GM23338 (cell line): ENCODE measurements at regions not wholly inside any gene's neighbourhood (a gene's known extent, or its start where the extent isn't known, plus 50 kb on each side); places are given as distances from the start of the nearest gene placed in this dataset.
A peak's percentile ranks its signal among the peaks of the same experiment; 100 is the strongest.

Experiments used
- ATAC-seq: fragments of 200-7000 bp; cut with Tn5 transposase; 3 replicates; pipeline ENCODE4 v1.9.1; 2020
- DNase-seq: peaks from one replicate; pipeline ENCODE4 v3.0.0-alpha.2; 2015; ENCODE audit warnings: low spot score
- H2AFZ ChIP-seq: fragments of 200-600 bp; sonication (generic); 2 replicates; pipeline ENCODE4 v1.8.0; 2016; ENCODE audit warnings: antibody characterized with exemption, mild to moderate bottlenecking, moderate library complexity
- H3F3A ChIP-seq: fragments of 200-600 bp; sonication (generic); replicated peaks from 2 replicates; pipeline ENCODE4 v1.8.0; 2017; ENCODE audit warnings: antibody characterized with exemption, mixed run types, low read depth
- H3K27ac ChIP-seq: fragments of 200-600 bp; sonication (generic); 2 replicates; pipeline ENCODE4 v1.6.1; 2016; ENCODE audit warnings: low read depth
- H3K27me3 ChIP-seq: fragments of 200-600 bp; sonication (generic); 2 replicates; pipeline ENCODE4 v1.8.0; 2016; ENCODE audit warnings: mild to moderate bottlenecking, mixed run types, moderate library complexity; ENCODE audit not compliant: insufficient read depth
- H3K36me3 ChIP-seq: fragments of 200-600 bp; sonication (generic); 2 replicates; pipeline ENCODE4 v1.8.0; 2016; ENCODE audit warnings: mild to moderate bottlenecking; ENCODE audit not compliant: insufficient read depth
- H3K4me1 ChIP-seq: fragments of 200-600 bp; sonication (generic); 2 replicates; pipeline ENCODE4 v1.8.0; 2016; ENCODE audit warnings: mild to moderate bottlenecking, moderate library complexity; ENCODE audit not compliant: insufficient read depth
- H3K4me2 ChIP-seq: fragments of 200-600 bp; sonication (generic); 2 replicates; pipeline ENCODE4 v1.7.1; 2017; ENCODE audit warnings: mixed run types
- H3K4me3 ChIP-seq: fragments of 200-600 bp; sonication (generic); 2 replicates; pipeline ENCODE4 v1.6.1; 2016; ENCODE audit warnings: mixed run types
- H3K79me2 ChIP-seq: fragments of 200-600 bp; sonication (generic); replicated peaks from 2 replicates; pipeline ENCODE4 v1.8.0; 2017; ENCODE audit warnings: mild to moderate bottlenecking; ENCODE audit not compliant: insufficient read depth
- H3K9me2 ChIP-seq: fragments of 200-600 bp; sonication (generic); 2 replicates; pipeline ENCODE4 v1.8.0; 2017; ENCODE audit not compliant: insufficient read depth
- H4K20me1 ChIP-seq: fragments of 200-600 bp; sonication (generic); replicated peaks from 2 replicates; pipeline ENCODE4 v1.8.0; 2017; ENCODE audit warnings: mild to moderate bottlenecking; ENCODE audit not compliant: insufficient read depth
- H3K27ac Mint-ChIP-seq: 2 replicates; pipeline ENCODE4 v1.8.0; 2020; ENCODE audit warnings: inconsistent platforms, mild to moderate bottlenecking, moderate library complexity, mixed read lengths
- H3K27me3 Mint-ChIP-seq: 3 replicates; pipeline ENCODE4 v1.8.0; 2022; ENCODE audit warnings: low read depth, mild to moderate bottlenecking, moderate library complexity, mixed read lengths, inconsistent platforms; ENCODE audit not compliant: insufficient read depth, poor library complexity
- H3K36me3 Mint-ChIP-seq: 3 replicates; pipeline ENCODE4 v1.8.0; 2021; ENCODE audit warnings: low read depth, mild to moderate bottlenecking, inconsistent platforms, moderate library complexity, mixed read lengths
- H3K4me1 Mint-ChIP-seq: 3 replicates; pipeline ENCODE4 v1.8.0; 2020; ENCODE audit warnings: mild to moderate bottlenecking, inconsistent platforms, mixed read lengths
- H3K4me3 Mint-ChIP-seq: 3 replicates; pipeline ENCODE4 v1.8.0; 2021; ENCODE audit warnings: moderate library complexity, mild to moderate bottlenecking, inconsistent platforms, mixed read lengths
- H3K9me3 Mint-ChIP-seq: 3 replicates; pipeline ENCODE4 v1.8.0; 2020; ENCODE audit warnings: moderate library complexity, mild to moderate bottlenecking, inconsistent platforms, mixed read lengths
- CREB1 ChIP-seq: fragments of 250-450 bp; sonication (Bioruptor Pico); IDR thresholded peaks from 2 replicates; pipeline ENCODE4 v1.5.0; 2020; ENCODE audit warnings: low read depth, mild to moderate bottlenecking, moderate library complexity
- EZH2 ChIP-seq: fragments of 200-600 bp; sonication (generic); IDR thresholded peaks from one replicate; pipeline ENCODE4 v1.8.0; 2017; ENCODE audit warnings: antibody characterized with exemption, mild to moderate bottlenecking, low read depth; ENCODE audit not compliant: unreplicated experiment
- EZH2phosphoT487 ChIP-seq: fragments of 200-600 bp; sonication (generic); IDR thresholded peaks from one replicate; pipeline ENCODE4 v1.8.1; 2018; ENCODE audit warnings: antibody characterized with exemption; ENCODE audit not compliant: unreplicated experiment
- JUNB ChIP-seq: IDR thresholded peaks from one replicate; pipeline ENCODE4 v1.6.1; 2016; ENCODE audit warnings: antibody characterized with exemption; ENCODE audit not compliant: unreplicated experiment
- STAT1 ChIP-seq: IDR thresholded peaks from one replicate; pipeline ENCODE4 v1.6.1; 2016; ENCODE audit warnings: antibody characterized with exemption; ENCODE audit not compliant: unreplicated experiment
- ZNF114 ChIP-seq: fragments of 250-450 bp; sonication (Bioruptor Pico); IDR thresholded peaks from 2 replicates; pipeline ENCODE4 v1.5.0; 2020; ENCODE audit warnings: mild to moderate bottlenecking, moderate library complexity
- TF ChIP-seq, protein P1 (sequence below): IDR thresholded peaks from one replicate; pipeline ENCODE4 v1.6.1; 2018; ENCODE audit warnings: antibody characterized with exemption; ENCODE audit not compliant: unreplicated experiment
- TF ChIP-seq, protein P2 (sequence below), 2 experiments: fragments of 200-600 bp in 1 of 2; sonication (generic) in 1 of 2; conservative IDR thresholded peaks; 2 replicates each; pipeline versions ENCODE4 v1.5.1 to v1.6.1; 2016 to 2017; ENCODE audit warnings: antibody characterized with exemption in 2 of 2, low read depth in 2 of 2, mild to moderate bottlenecking in 2 of 2, moderate library complexity in 1 of 2
- TF ChIP-seq, protein P3 (sequence below): IDR thresholded peaks from 2 replicates; pipeline ENCODE4 v1.6.1; 2016; ENCODE audit warnings: antibody characterized with exemption

DNA sequence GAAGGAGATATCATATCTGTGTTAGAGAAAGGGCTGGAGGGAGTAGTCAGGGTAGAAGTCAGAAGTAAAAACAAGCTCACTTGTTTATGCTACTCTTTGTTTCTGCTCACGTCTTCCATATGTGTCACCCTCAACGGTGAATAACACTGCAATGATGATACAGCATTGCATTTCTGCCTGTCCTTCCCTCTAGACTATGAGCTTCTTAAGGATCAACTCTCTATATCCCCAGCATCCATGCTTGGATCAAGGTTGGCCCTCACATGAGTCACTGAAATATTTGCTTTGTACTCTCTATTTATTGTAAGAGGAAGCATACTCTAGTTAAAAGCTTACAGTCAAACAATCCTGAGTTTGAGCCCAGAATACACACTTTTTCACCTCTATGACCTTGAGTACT is 406.0 kb downstream of the RFC3 start:
- H3K9me3 Mint-ChIP-seq: no peaks in the 10 kb centered on the region; the same call in 1 of the 3 replicates
- no peaks in the 10 kb centered on the region for H3K9me2 ChIP-seq
- H2AFZ ChIP-seq: peak overlapping the region; percentile 74; the same call in 1 of the 2 replicates
- H3K4me3 Mint-ChIP-seq: no peak overlapping the region
- no peaks in the 10 kb centered on the region for H3F3A ChIP-seq
- DNase-seq: no peak
- no peak overlapping the region for H3K4me2 ChIP-seq
- no peak overlapping the region for H3K27ac Mint-ChIP-seq
- no peak overlapping the region for H3K4me3 ChIP-seq
- H3K27me3 Mint-ChIP-seq: peaks cover 2% of the 10 kb centered on the region
- no peaks in the 10 kb centered on the region for H3K27me3 ChIP-seq
- no peaks in the 10 kb centered on the region for H3K4me1 ChIP-seq
- TF ChIP-seq, protein P1, sequence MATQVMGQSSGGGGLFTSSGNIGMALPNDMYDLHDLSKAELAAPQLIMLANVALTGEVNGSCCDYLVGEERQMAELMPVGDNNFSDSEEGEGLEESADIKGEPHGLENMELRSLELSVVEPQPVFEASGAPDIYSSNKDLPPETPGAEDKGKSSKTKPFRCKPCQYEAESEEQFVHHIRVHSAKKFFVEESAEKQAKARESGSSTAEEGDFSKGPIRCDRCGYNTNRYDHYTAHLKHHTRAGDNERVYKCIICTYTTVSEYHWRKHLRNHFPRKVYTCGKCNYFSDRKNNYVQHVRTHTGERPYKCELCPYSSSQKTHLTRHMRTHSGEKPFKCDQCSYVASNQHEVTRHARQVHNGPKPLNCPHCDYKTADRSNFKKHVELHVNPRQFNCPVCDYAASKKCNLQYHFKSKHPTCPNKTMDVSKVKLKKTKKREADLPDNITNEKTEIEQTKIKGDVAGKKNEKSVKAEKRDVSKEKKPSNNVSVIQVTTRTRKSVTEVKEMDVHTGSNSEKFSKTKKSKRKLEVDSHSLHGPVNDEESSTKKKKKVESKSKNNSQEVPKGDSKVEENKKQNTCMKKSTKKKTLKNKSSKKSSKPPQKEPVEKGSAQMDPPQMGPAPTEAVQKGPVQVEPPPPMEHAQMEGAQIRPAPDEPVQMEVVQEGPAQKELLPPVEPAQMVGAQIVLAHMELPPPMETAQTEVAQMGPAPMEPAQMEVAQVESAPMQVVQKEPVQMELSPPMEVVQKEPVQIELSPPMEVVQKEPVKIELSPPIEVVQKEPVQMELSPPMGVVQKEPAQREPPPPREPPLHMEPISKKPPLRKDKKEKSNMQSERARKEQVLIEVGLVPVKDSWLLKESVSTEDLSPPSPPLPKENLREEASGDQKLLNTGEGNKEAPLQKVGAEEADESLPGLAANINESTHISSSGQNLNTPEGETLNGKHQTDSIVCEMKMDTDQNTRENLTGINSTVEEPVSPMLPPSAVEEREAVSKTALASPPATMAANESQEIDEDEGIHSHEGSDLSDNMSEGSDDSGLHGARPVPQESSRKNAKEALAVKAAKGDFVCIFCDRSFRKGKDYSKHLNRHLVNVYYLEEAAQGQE: no peak
- TF ChIP-seq, protein P2, sequence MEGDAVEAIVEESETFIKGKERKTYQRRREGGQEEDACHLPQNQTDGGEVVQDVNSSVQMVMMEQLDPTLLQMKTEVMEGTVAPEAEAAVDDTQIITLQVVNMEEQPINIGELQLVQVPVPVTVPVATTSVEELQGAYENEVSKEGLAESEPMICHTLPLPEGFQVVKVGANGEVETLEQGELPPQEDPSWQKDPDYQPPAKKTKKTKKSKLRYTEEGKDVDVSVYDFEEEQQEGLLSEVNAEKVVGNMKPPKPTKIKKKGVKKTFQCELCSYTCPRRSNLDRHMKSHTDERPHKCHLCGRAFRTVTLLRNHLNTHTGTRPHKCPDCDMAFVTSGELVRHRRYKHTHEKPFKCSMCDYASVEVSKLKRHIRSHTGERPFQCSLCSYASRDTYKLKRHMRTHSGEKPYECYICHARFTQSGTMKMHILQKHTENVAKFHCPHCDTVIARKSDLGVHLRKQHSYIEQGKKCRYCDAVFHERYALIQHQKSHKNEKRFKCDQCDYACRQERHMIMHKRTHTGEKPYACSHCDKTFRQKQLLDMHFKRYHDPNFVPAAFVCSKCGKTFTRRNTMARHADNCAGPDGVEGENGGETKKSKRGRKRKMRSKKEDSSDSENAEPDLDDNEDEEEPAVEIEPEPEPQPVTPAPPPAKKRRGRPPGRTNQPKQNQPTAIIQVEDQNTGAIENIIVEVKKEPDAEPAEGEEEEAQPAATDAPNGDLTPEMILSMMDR (conservative IDR thresholded peaks at IDR 0.05; ENCODE audit: low read depth in 2 of 2): no peak
- TF ChIP-seq EZH2 (no peak), JUNB (no peak)
- H3K4me1 Mint-ChIP-seq: no peaks in the 10 kb centered on the region
- H3K36me3 ChIP-seq: no peaks in the 10 kb centered on the region
- no peak overlapping the region for H3K27ac ChIP-seq
- no peaks in the 10 kb centered on the region for H3K79me2 ChIP-seq
- no peak for ATAC-seq
- no peaks in the 10 kb centered on the region for H4K20me1 ChIP-seq
- 0 out of 3 replicates have a peak, but pooled peaks cover 3% of the 10 kb centered on the region for H3K36me3 Mint-ChIP-seq

DNA sequence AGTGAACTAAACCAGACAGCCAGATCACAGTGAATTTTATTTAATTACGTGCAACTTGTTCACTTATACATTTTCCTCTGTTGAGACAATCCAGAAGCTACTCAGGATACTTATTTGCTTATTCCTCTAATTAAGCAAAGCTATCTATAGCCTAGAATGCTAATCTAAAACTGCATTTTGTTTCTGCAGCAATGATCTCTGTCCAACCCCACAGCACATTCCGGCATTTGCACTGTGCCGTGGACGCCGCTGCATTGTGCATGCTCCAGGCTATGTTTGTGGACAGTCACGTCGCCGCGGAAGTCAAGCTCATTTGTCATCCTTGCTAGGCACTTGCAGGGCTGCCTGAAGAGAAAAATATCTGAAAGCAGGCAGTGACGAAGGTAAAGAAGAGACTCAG is 406.9 kb downstream of the RFC3 start:
- DNase-seq: no peak
- H3K27ac ChIP-seq: no peak overlapping the region
- 0 out of 3 replicates have a peak, but pooled peaks cover 3% of the 10 kb centered on the region for H3K36me3 Mint-ChIP-seq
- H3K4me2 ChIP-seq: no peak overlapping the region
- no peak overlapping the region for H2AFZ ChIP-seq
- ATAC-seq: no peak
- no peaks in the 10 kb centered on the region for H3K27me3 ChIP-seq
- TF ChIP-seq EZH2phosphoT487: no peak
- no peak for TF ChIP-seq STAT1
- TF ChIP-seq, protein P3, sequence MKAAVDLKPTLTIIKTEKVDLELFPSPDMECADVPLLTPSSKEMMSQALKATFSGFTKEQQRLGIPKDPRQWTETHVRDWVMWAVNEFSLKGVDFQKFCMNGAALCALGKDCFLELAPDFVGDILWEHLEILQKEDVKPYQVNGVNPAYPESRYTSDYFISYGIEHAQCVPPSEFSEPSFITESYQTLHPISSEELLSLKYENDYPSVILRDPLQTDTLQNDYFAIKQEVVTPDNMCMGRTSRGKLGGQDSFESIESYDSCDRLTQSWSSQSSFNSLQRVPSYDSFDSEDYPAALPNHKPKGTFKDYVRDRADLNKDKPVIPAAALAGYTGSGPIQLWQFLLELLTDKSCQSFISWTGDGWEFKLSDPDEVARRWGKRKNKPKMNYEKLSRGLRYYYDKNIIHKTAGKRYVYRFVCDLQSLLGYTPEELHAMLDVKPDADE: no peak
- TF ChIP-seq, protein P2 (conservative IDR thresholded peaks at IDR 0.05; ENCODE audit: low read depth in 2 of 2): no peak
- no peak for TF ChIP-seq ZNF114 (CRISPR knock-in tag)
- TF ChIP-seq EZH2: no peak
- no peak for TF ChIP-seq CREB1 (CRISPR knock-in tag)
- TF ChIP-seq, protein P1: no peak
- no peaks in the 10 kb centered on the region; the same call in 1 of the 3 replicates for H3K9me3 Mint-ChIP-seq
- H3K4me1 ChIP-seq: no peaks in the 10 kb centered on the region
- H3K9me2 ChIP-seq: no peaks in the 10 kb centered on the region
- H3K27me3 Mint-ChIP-seq: peaks cover 2% of the 10 kb centered on the region
- H3K4me3 ChIP-seq: no peak overlapping the region
- no peaks in the 10 kb centered on the region for H4K20me1 ChIP-seq
- H3K27ac Mint-ChIP-seq: no peak overlapping the region
- H3K4me3 Mint-ChIP-seq: no peak overlapping the region
- H3K4me1 Mint-ChIP-seq: no peaks in the 10 kb centered on the region
- H3F3A ChIP-seq: no peaks in the 10 kb centered on the region
- no peaks in the 10 kb centered on the region for H3K79me2 ChIP-seq
- no peaks in the 10 kb centered on the region for H3K36me3 ChIP-seq
